Loucy (cell line): ENCODE measurements at regions not wholly inside any gene's neighbourhood (a gene's known extent, or its start where the extent isn't known, plus 50 kb on each side); places are given as distances from the start of the nearest gene placed in this dataset.
"Not testable (repeated sequence)": the region's sequence is repeated elsewhere in the genome, so short reads cannot be mapped to it uniquely, and the experiment has no call there.

Experiments
- CTCF ChIP-seq: fragments of 200-600 bp; sonication (generic); conservative IDR thresholded peaks from 2 replicates; pipeline ENCODE4 v1.5.1; 2014; ENCODE audit warnings: mild to moderate bottlenecking, antibody characterized with exemption, low read length
- EZH2phosphoT487 ChIP-seq: fragments of 200-600 bp; IDR thresholded peaks from 2 replicates; pipeline ENCODE4 v1.6.1; 2018; ENCODE audit warnings: antibody characterized with exemption, mild to moderate bottlenecking, moderate library complexity, borderline replicate concordance

GRCh38 chr16:32845572-32845971, 169.6 kb upstream of the TP53TG3 start:
- TF ChIP-seq CTCF, EZH2phosphoT487: not testable (repeated sequence)
